ENCODE measurements at regions not wholly inside any gene's neighbourhood (a gene's known extent, or its start where the extent isn't known, plus 50 kb on each side); places are given as distances from the start of the nearest gene placed in this dataset.
"Not testable (repeated sequence)": the region's sequence is repeated elsewhere in the genome, so short reads cannot be mapped to it uniquely, and the experiment has no call there.

GRCh38 chr3:125681906-125682305 lies 86.6 kb upstream of the OSBPL11 start:
- RAD21 ChIA-PET (ENCODE audit: low non-redundant PET in 1 of 2, low total read pairs in 2 of 2, uncharacterized antibody in 2 of 2, unreplicated experiment in 2 of 2); H2AFZ ChIP-seq (ENCODE audit: low read depth, low read length, poor library complexity, severe bottlenecking); H3K27ac ChIP-seq (ENCODE audit: low read depth, low read length); CTCF ChIA-PET; ATAC-seq; DNase-seq (ENCODE audit: low read depth, low spot score); H3K4me1 ChIP-seq (ENCODE audit: control insufficient read depth in 1 of 2, insufficient read depth in 2 of 2, low read length in 2 of 2); H3K27me3 ChIP-seq (ENCODE audit: insufficient read depth, low read length); POLR2A ChIA-PET; H3K36me3 ChIP-seq (ENCODE audit: control insufficient read depth in 1 of 2, insufficient read depth in 2 of 2, low read length in 2 of 2); H4K20me1 ChIP-seq (ENCODE audit: insufficient read depth); intact Hi-C loops (cut with micrococcal nuclease); H3K4me3 ChIP-seq (replicated peaks in 1 of 2; ENCODE audit: low read depth in 1 of 2, low read length in 2 of 2); H3K79me2 ChIP-seq (ENCODE audit: insufficient read depth, low read length); H3K9me2 ChIP-seq (ENCODE audit: insufficient read depth); H3K9me3 ChIP-seq (ENCODE audit: control insufficient read depth in 1 of 2, insufficient read depth in 1 of 2, low read depth in 1 of 2, low read length in 2 of 2); BruUV-seq (replicated peaks); H3K9ac ChIP-seq (ENCODE audit: low read length); H3K4me2 ChIP-seq (ENCODE audit: low read length): not testable (repeated sequence)

DNA sequence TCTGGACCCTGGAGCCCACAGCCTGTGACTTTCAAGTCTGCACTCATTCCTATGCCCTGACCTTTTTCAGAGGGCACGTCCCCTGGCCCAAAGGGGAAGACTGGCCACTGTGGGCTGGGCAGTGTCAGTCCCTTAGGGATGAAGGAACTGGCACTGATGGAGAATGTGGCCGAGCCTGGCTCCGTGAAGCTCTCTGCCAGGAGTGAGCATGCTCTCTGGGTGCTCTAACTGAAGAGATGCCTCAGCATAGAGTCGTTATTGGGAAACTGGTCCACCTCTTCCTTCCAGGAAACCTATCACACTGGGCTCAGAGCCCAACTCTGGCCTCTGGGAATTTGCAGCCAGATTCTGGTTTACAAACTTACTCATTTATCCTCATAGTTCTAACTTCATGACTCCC lies 87.3 kb upstream of the OSBPL11 start:
- H3K79me2 ChIP-seq (ENCODE audit: insufficient read depth, low read length); CTCF ChIA-PET; H4K20me1 ChIP-seq (ENCODE audit: insufficient read depth); H3K27me3 ChIP-seq (ENCODE audit: insufficient read depth, low read length); intact Hi-C loops (cut with micrococcal nuclease); H3K27ac ChIP-seq (ENCODE audit: low read depth, low read length); RAD21 ChIA-PET (ENCODE audit: low non-redundant PET in 1 of 2, low total read pairs in 2 of 2, uncharacterized antibody in 2 of 2, unreplicated experiment in 2 of 2); ATAC-seq; H3K9me2 ChIP-seq (ENCODE audit: insufficient read depth); H3K4me1 ChIP-seq (ENCODE audit: control insufficient read depth in 1 of 2, insufficient read depth in 2 of 2, low read length in 2 of 2); H2AFZ ChIP-seq (ENCODE audit: low read depth, low read length, poor library complexity, severe bottlenecking); H3K36me3 ChIP-seq (ENCODE audit: control insufficient read depth in 1 of 2, insufficient read depth in 2 of 2, low read length in 2 of 2); H3K4me2 ChIP-seq (ENCODE audit: low read length); H3K9me3 ChIP-seq (ENCODE audit: control insufficient read depth in 1 of 2, insufficient read depth in 1 of 2, low read depth in 1 of 2, low read length in 2 of 2); H3K9ac ChIP-seq (ENCODE audit: low read length); H3K4me3 ChIP-seq (replicated peaks in 1 of 2; ENCODE audit: low read depth in 1 of 2, low read length in 2 of 2); DNase-seq (ENCODE audit: low read depth, low spot score); BruUV-seq (replicated peaks): not testable (repeated sequence)
- POLR2A ChIA-PET: interaction anchor here (0.7 kb wide), 1 partner anchor 398 kb away, joined by 3 read pairs; no protein-coding TSS in a partner anchor

GRCh38 chr3:125683067-125683829 lies 88.0 kb upstream of the OSBPL11 start:
- no peak overlapping the region for H3K27ac ChIP-seq (ENCODE audit: low read depth, low read length)
- no TSS peak for BruUV-seq (replicated peaks)
- ChIA-PET POLR2A (interaction anchor here (0.7 kb wide), 1 partner anchor 398 kb away, joined by 3 read pairs; no protein-coding TSS in a partner anchor), CTCF (no interaction called here), RAD21 (ENCODE audit: low non-redundant PET in 1 of 2, low total read pairs in 2 of 2, uncharacterized antibody in 2 of 2, unreplicated experiment in 2 of 2) (no interaction called here)
- no peaks in the 10 kb centered on the region for H3K4me1 ChIP-seq (ENCODE audit: control insufficient read depth in 1 of 2, insufficient read depth in 2 of 2, low read length in 2 of 2)
- no peak overlapping the region for H3K4me3 ChIP-seq (replicated peaks in 1 of 2; ENCODE audit: low read depth in 1 of 2, low read length in 2 of 2)
- no peak overlapping the region for H3K9ac ChIP-seq (ENCODE audit: low read length)
- no peaks in the 10 kb centered on the region for H3K9me3 ChIP-seq (ENCODE audit: control insufficient read depth in 1 of 2, insufficient read depth in 1 of 2, low read depth in 1 of 2, low read length in 2 of 2)
- no peak; the same call in 1 of the 2 replicates for ATAC-seq
- no peaks in the 10 kb centered on the region for H4K20me1 ChIP-seq (ENCODE audit: insufficient read depth)
- no peak for DNase-seq (ENCODE audit: low read depth, low spot score)
- no peaks in the 10 kb centered on the region for H3K27me3 ChIP-seq (ENCODE audit: insufficient read depth, low read length)
- TF ChIP-seq REST (IDR thresholded peaks at IDR 0.05; ENCODE audit: low read depth) (no peak), ELF1 (IDR thresholded peaks at IDR 0.05; ENCODE audit: borderline replicate concordance, low read depth) (no peak)
- H3K9me2 ChIP-seq (ENCODE audit: insufficient read depth): no peaks in the 10 kb centered on the region
- H3K4me2 ChIP-seq (ENCODE audit: low read length): no peak overlapping the region
- intact Hi-C loops (cut with micrococcal nuclease): no loop called here
- no peaks in the 10 kb centered on the region for H3K36me3 ChIP-seq (ENCODE audit: control insufficient read depth in 1 of 2, insufficient read depth in 2 of 2, low read length in 2 of 2)
- H3K79me2 ChIP-seq (ENCODE audit: insufficient read depth, low read length): no peaks in the 10 kb centered on the region
- no peak overlapping the region for H2AFZ ChIP-seq (ENCODE audit: low read depth, low read length, poor library complexity, severe bottlenecking)
